ENCODE measurements at regions not wholly inside any gene's neighbourhood (a gene's known extent, or its start where the extent isn't known, plus 50 kb on each side); places are given as distances from the start of the nearest gene placed in this dataset.

DNA sequence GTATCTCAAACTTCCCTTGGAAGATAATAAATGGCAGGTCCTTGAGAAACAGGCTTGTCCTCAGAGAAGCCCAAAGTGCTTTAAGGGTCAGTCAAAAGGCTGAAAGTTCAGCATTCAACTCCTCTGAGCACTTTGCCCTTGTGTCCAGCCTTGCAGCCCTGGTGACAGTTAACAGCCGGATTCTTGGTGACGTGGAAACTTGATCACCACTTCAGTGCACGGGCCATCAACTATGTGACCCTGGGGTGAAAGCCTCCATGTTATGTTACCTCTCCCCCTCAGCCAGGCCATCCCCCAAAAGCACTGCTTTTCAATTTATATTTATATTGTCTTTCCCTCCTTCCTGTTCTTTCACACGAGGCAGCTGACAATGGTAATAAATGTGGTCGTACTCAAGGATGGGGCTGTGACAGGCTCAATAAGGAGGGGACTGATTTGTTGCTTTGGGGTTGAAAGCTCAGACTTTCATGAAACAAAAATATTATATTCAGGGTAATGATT is 164.0 kb upstream of the NRP1 start:
- no peak for TF ChIP-seq CTCF (IDR thresholded peaks at IDR 0.05)
- TF ChIP-seq POLR2A (IDR thresholded peaks at IDR 0.05): no peak
